AG04450 (cell line): ENCODE measurements at regions not wholly inside any gene's neighbourhood (a gene's known extent, or its start where the extent isn't known, plus 50 kb on each side); places are given as distances from the start of the nearest gene placed in this dataset.

Experiments used
- CTCF ChIA-PET: fragments of 300-600, 350-600 bp; formaldehyde crosslinking; extraction: SDS; loops from one replicate; lab custom pipeline; 2022; ENCODE audit warnings: antibody characterized with exemption, inconsistent platforms; lab: Charles Lee
- POLR2A ChIA-PET: fragments of 350-600 bp; formaldehyde crosslinking; extraction: SDS; loops from one replicate; lab custom pipeline; 2021; ENCODE audit warnings: antibody characterized with exemption, inconsistent platforms; lab: Yijun Ruan, JAX
- DNase-seq: peaks from one replicate; pipeline ENCODE4 v3.0.0-alpha.2; 2011; ENCODE audit warnings: low read depth, low spot score
- H3K27ac ChIP-seq: one replicate; pipeline ENCODE4 v1.5.1; 2012; ENCODE audit warnings: low read depth, low read length, control low read depth
- H3K27me3 ChIP-seq: one replicate; pipeline ENCODE4 v1.6.0; 2012; ENCODE audit warnings: low read length; ENCODE audit not compliant: control insufficient read depth, insufficient read depth
- H3K4me3 ChIP-seq: 2 replicates; pipeline ENCODE4 v1.5.1; 2011; ENCODE audit warnings: mild to moderate bottlenecking, low read depth, low read length, control low read depth
- H3K9me3 ChIP-seq: 2 replicates; pipeline ENCODE4 v1.5.1; 2012; ENCODE audit warnings: low read length; ENCODE audit not compliant: control insufficient read depth, insufficient read depth
- CTCF ChIP-seq: IDR thresholded peaks from 2 replicates; pipeline ENCODE4 v1.5.1; 2011; ENCODE audit warnings: low read depth, low read length, control low read depth, inconsistent platforms

GRCh38 chr1:196160066-196160795 is 448.0 kb downstream of the KCNT2 start:
- no peaks in the 10 kb centered on the region for H3K9me3 ChIP-seq
- no peak for TF ChIP-seq CTCF
- DNase-seq, result no peak
- H3K4me3 ChIP-seq, result no peak overlapping the region
- CTCF ChIA-PET, result interaction anchor here (0.6 to 3.6 kb wide), 3 partner anchors 10 to 149 kb away, joined by 3 to 19 read pairs (median 10); no protein-coding TSS in a partner anchor
- no peaks in the 10 kb centered on the region for H3K27me3 ChIP-seq
- POLR2A ChIA-PET, result interaction anchor here (0.6 to 1.2 kb wide), 2 partner anchors 110 to 1966 kb away, joined by 3 read pairs; no protein-coding TSS in a partner anchor
- no peak overlapping the region for H3K27ac ChIP-seq

GRCh38 chr1:196155586-196155985 is 452.7 kb downstream of the KCNT2 start:
- CTCF ChIA-PET, result interaction anchor here (0.6 to 1.6 kb wide), 3 partner anchors 8 to 154 kb away, joined by 3 to 6 read pairs (median 3); no protein-coding TSS in a partner anchor
- TF ChIP-seq CTCF, result no peak
- no peak for DNase-seq
- no peaks in the 10 kb centered on the region for H3K9me3 ChIP-seq
- H3K4me3 ChIP-seq, result no peak overlapping the region
- POLR2A ChIA-PET, result no interaction called here
- H3K27ac ChIP-seq, result no peak overlapping the region
- no peaks in the 10 kb centered on the region for H3K27me3 ChIP-seq

GRCh38 chr1:196152975-196153374 is 455.3 kb downstream of the KCNT2 start:
- Histone ChIP-seq H3K27me3 (no peaks in the 10 kb centered on the region), H3K9me3 (no peaks in the 10 kb centered on the region), H3K27ac (no peak overlapping the region), H3K4me3 (no peak overlapping the region)
- DNase-seq, result no peak
- ChIA-PET CTCF (interaction anchor here (1.0 kb wide), 1 partner anchor 156 kb away, joined by 4 read pairs; no protein-coding TSS in a partner anchor), POLR2A (no interaction called here)
- no peak for TF ChIP-seq CTCF

- DNase-seq, result no peak
- TF ChIP-seq CTCF, result no peak
- POLR2A ChIA-PET, result no interaction called here
- Histone ChIP-seq H3K4me3 (no peak overlapping the region), H3K9me3 (no peaks in the 10 kb centered on the region), H3K27me3 (no peaks in the 10 kb centered on the region), H3K27ac (no peak overlapping the region)
- CTCF ChIA-PET, result interaction anchor here (1.0 to 1.3 kb wide), 2 partner anchors 157 to 509 kb away, joined by 3 read pairs; no protein-coding TSS in a partner anchor
Observed at GRCh38 chr1:196152086-196152485, 456.2 kb downstream of the KCNT2 start.

- no peaks in the 10 kb centered on the region for H3K9me3 ChIP-seq
- peak; percentile 15 for DNase-seq
- no peak overlapping the region for H3K27ac ChIP-seq
- ChIA-PET CTCF (interaction anchor here (0.7 to 5.2 kb wide), 23 partner anchors 8 to 749 kb away, joined by 3 to 252 read pairs (median 5); no protein-coding TSS in a partner anchor), POLR2A (no interaction called here)
- H3K27me3 ChIP-seq, result no peaks in the 10 kb centered on the region
- H3K4me3 ChIP-seq, result no peak overlapping the region
- peak; percentile 50 for TF ChIP-seq CTCF
Observed at GRCh38 chr1:196148367-196148970, 459.8 kb downstream of the KCNT2 start.
